SHP77 (cell line): ENCODE measurements at regions not wholly inside any gene's neighbourhood (a gene's known extent, or its start where the extent isn't known, plus 50 kb on each side); places are given as distances from the start of the nearest gene placed in this dataset.
"Not testable (repeated sequence)": the region's sequence is repeated elsewhere in the genome, so short reads cannot be mapped to it uniquely, and the experiment has no call there.

Experiments used
- DNase-seq, 2 experiments: peaks; one replicate each; lab custom pipeline; 2025; lab: John Stamatoyannopoulos, UW

GRCh38 chr18:22566703-22567420, 149.1 kb upstream of the CTAGE1 start:
- no peak for DNase-seq

- DNase-seq = no peak
Measured at GRCh38 chr18:22567794-22568193, 150.1 kb upstream of the CTAGE1 start.

- DNase-seq = no peak
Measured at GRCh38 chr18:22570492-22570891, 152.8 kb upstream of the CTAGE1 start.

- no peak for DNase-seq
Measured at GRCh38 chr18:22572341-22572740, 154.6 kb upstream of the CTAGE1 start.

- DNase-seq = no peak
Measured at GRCh38 chr18:22579271-22579670, 161.6 kb upstream of the CTAGE1 start.

- no peak for DNase-seq
Measured at GRCh38 chr18:22585333-22585732, 167.6 kb upstream of the CTAGE1 start.

- no peak for DNase-seq
Measured at GRCh38 chr18:22585821-22586220, 168.1 kb upstream of the CTAGE1 start.

- DNase-seq = no peak
Measured at GRCh38 chr18:22591222-22591621, 173.5 kb upstream of the CTAGE1 start.

- DNase-seq = no peak
Measured at GRCh38 chr18:22594155-22594690, 176.5 kb upstream of the CTAGE1 start.

- DNase-seq = no peak
Measured at GRCh38 chr18:22601481-22601880, 183.8 kb upstream of the CTAGE1 start.

- not testable (repeated sequence) for DNase-seq
Measured at GRCh38 chr18:22602456-22602855, 184.7 kb upstream of the CTAGE1 start.

- no peak for DNase-seq
Measured at GRCh38 chr18:22603902-22604301, 186.2 kb upstream of the CTAGE1 start.

GRCh38 chr18:22604390-22604985, 186.8 kb upstream of the CTAGE1 start:
- no peak for DNase-seq

GRCh38 chr18:22604986-22605421, 187.3 kb upstream of the CTAGE1 start:
- DNase-seq = no peak

GRCh38 chr18:22605736-22606135, 188.0 kb upstream of the CTAGE1 start:
- no peak for DNase-seq

- no peak for DNase-seq
Measured at GRCh38 chr18:22606563-22607283, 189.0 kb upstream of the CTAGE1 start.

- no peak for DNase-seq
Measured at GRCh38 chr18:22607284-22607635, 189.5 kb upstream of the CTAGE1 start.

GRCh38 chr18:22608847-22609246, 191.1 kb upstream of the CTAGE1 start:
- DNase-seq = no peak

- peak; percentile 24 to 25 for DNase-seq
Measured at GRCh38 chr18:22609642-22610041, 191.9 kb upstream of the CTAGE1 start.

GRCh38 chr18:22613058-22613690, 195.5 kb upstream of the CTAGE1 start:
- DNase-seq = no peak

- no peak for DNase-seq
Measured at GRCh38 chr18:22613788-22614187, 196.1 kb upstream of the CTAGE1 start.

- no peak for DNase-seq
Measured at GRCh38 chr18:22623513-22623912, 205.8 kb upstream of the CTAGE1 start.
